Spleen (tissue), 11 donors: ENCODE measurements at regions not wholly inside any gene's neighbourhood (a gene's known extent, or its start where the extent isn't known, plus 50 kb on each side); places are given as distances from the start of the nearest gene placed in this dataset.

Experiments
- DNase-seq: peaks from one replicate; pipeline ENCODE4 v3.0.0-alpha.2; 2020
- H3K27ac ChIP-seq, 8 donors: fragments of 200-600 bp; sonication (generic) in 7 of 8; 1 replicate in 4 of 8; 2 replicates in 4 of 8; pipeline versions ENCODE4 v1.5.0 to v1.8.0; 2016 to 2021; ENCODE audit warnings: inconsistent platforms in 4 of 8, mild to moderate bottlenecking in 4 of 8, moderate library complexity in 1 of 8
- H3K27me3 ChIP-seq, 7 donors: fragments of 200-600 bp; sonication (generic) in 6 of 7; replicated peaks in 1 of 7; 1 replicate in 4 of 7; 2 replicates in 3 of 7; pipeline versions ENCODE4 v1.5.0 to v1.8.0; 2016 to 2021; ENCODE audit warnings: inconsistent platforms in 3 of 7, mild to moderate bottlenecking in 1 of 7
- H3K36me3 ChIP-seq, 6 donors: fragments of 200-600 bp; sonication (generic) in 5 of 6; 1 replicate in 4 of 6; 2 replicates in 2 of 6; pipeline versions ENCODE4 v1.5.0 to v1.8.0; 2016 to 2021; ENCODE audit warnings: inconsistent platforms in 2 of 6
- H3K4me1 ChIP-seq, 6 donors: fragments of 200-600 bp; sonication (generic) in 5 of 6; 1 replicate in 3 of 6; 2 replicates in 3 of 6; pipeline versions ENCODE4 v1.5.0 to v1.8.0; 2016 to 2021; ENCODE audit warnings: inconsistent platforms in 3 of 6
- H3K4me3 ChIP-seq, 8 donors: fragments of 200-600 bp; sonication (generic) in 7 of 8; 1 replicate in 4 of 8; 2 replicates in 4 of 8; pipeline versions ENCODE4 v1.5.0 to v1.8.0; 2016 to 2021; ENCODE audit warnings: inconsistent platforms in 4 of 8, mild to moderate bottlenecking in 4 of 8, moderate library complexity in 2 of 8
- H3K9me3 ChIP-seq, 8 donors: fragments of 200-600 bp; sonication (generic) in 7 of 8; 1 replicate in 4 of 8; 2 replicates in 4 of 8; pipeline versions ENCODE4 v1.5.0 to v1.8.0; 2016 to 2021; ENCODE audit warnings: inconsistent platforms in 4 of 8
- CTCF ChIP-seq, 11 experiments: fragments of 200-600 bp in 7 of 11; fragments of 450-650 bp in 4 of 11; sonication (generic) in 4 of 11; IDR thresholded peaks in 8 of 11; conservative IDR thresholded peaks in 3 of 11; 1 replicate in 7 of 11; 2 replicates in 4 of 11; pipeline versions ENCODE4 v1.4.0 to v1.8.0; 2016 to 2021; ENCODE audit warnings: antibody characterized with exemption in 11 of 11, inconsistent platforms in 4 of 11, mild to moderate bottlenecking in 1 of 11
- POLR2A ChIP-seq, 3 donors: fragments of 450-650 bp; IDR thresholded peaks; one replicate each; pipeline ENCODE4 v1.5.1; 2017; ENCODE audit warnings: antibody characterized with exemption in 3 of 3, mild to moderate bottlenecking in 1 of 3
- POLR2AphosphoS5 ChIP-seq, 3 donors: sonication (generic); formaldehyde crosslinking; IDR thresholded peaks; one replicate each; pipeline ENCODE4 v1.5.1; 2017; ENCODE audit warnings: antibody characterized with exemption in 3 of 3
- WGBS, 5 donors: extraction: QIAGEN DNeasy Blood & Tissue Kit in 3 of 5; methylation state at CpG; one replicate each; pipeline versions ENCODE4 v1.1.5 to v1.1.7; 2013 to 2018; 5-methylcytosine and 5-hydroxymethylcytosine counted together
- intact Hi-C: fragments of 100-400 bp; cut with DNase I; formaldehyde crosslinking; loops from one replicate; pipeline ENCODE4 v1.15.0; 2023; ENCODE audit warnings: low total_unique reads
- donor health status: healthy with polysubstance abuse.
- donor health status: DM: no; HTN: no; CAD: no; lungs with moderate emphysema.
- donor health status: DM: no; HTN: no; CAD: no.
- donor health status: Bipolar disorder and iron deficiency.
- donor health status: healthy.
- donor health status: DM: no; HTN: no; CAD: no.
- donor health status: DM: yes; HTN: yes; CAD: no.

GRCh38 chr9:107878462-107878861 is 388.9 kb upstream of the KLF4 start:
- intact Hi-C loops: no loop called here
- no peaks in the 10 kb centered on the region for H3K36me3 ChIP-seq
- no peak overlapping the region for H3K4me3 ChIP-seq
- peaks cover 19 to 42% (median 27%) of the 10 kb centered on the region in 6 donors for H3K4me1 ChIP-seq
- no peaks in the 10 kb centered on the region for H3K9me3 ChIP-seq
- H3K27me3 ChIP-seq: no peaks in the 10 kb centered on the region
- TF ChIP-seq POLR2AphosphoS5 (IDR thresholded peaks at IDR 0.05): no peak
- no peak for TF ChIP-seq CTCF (IDR thresholded peaks at IDR 0.05 in 8 of 11, conservative IDR thresholded peaks at IDR 0.05 in 3 of 11)
- no peak for TF ChIP-seq POLR2A (IDR thresholded peaks at IDR 0.05)
- WGBS, 5 donors: 85 to 96% (median 88%) methylated on average over 2 of the region's 2 CpGs
- H3K27ac ChIP-seq: no peak overlapping the region
- no peak for DNase-seq

DNA sequence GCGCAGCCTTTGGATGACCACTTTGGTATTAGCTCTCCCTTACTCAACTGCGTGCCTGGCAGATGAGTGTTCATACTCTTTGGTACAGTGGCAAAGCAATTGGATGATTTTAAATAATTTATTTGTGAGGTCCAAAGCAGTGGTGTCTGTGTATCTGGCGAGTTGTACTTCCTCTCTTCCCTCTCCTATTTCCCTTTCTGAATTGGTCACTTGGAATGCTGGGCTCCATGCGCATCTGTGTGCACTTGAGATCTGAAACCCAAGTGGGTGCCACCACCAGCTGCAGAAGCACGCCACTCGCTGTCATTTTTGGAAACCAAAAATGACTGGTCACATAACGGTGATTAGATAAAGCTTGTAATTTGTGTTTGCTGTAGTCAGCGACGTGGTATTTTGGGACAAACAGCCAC is 386.0 kb upstream of the KLF4 start:
- WGBS, 5 donors: 58 to 75% (median 70%) methylated on average over 9 of the region's 9 CpGs
- no peak for DNase-seq
- H3K9me3 ChIP-seq: no peaks in the 10 kb centered on the region
- peak overlapping the region in 1 of 8 donors; percentile 39 for H3K27ac ChIP-seq
- no peak overlapping the region for H3K4me3 ChIP-seq
- intact Hi-C loops: no loop called here
- peaks cover 19 to 61% (median 25%) of the 10 kb centered on the region in 6 donors for H3K4me1 ChIP-seq
- TF ChIP-seq CTCF (IDR thresholded peaks at IDR 0.05 in 8 of 11, conservative IDR thresholded peaks at IDR 0.05 in 3 of 11) (no peak), POLR2AphosphoS5 (IDR thresholded peaks at IDR 0.05) (no peak), POLR2A (IDR thresholded peaks at IDR 0.05) (no peak)
- no peaks in the 10 kb centered on the region for H3K27me3 ChIP-seq
- H3K36me3 ChIP-seq: no peaks in the 10 kb centered on the region

DNA sequence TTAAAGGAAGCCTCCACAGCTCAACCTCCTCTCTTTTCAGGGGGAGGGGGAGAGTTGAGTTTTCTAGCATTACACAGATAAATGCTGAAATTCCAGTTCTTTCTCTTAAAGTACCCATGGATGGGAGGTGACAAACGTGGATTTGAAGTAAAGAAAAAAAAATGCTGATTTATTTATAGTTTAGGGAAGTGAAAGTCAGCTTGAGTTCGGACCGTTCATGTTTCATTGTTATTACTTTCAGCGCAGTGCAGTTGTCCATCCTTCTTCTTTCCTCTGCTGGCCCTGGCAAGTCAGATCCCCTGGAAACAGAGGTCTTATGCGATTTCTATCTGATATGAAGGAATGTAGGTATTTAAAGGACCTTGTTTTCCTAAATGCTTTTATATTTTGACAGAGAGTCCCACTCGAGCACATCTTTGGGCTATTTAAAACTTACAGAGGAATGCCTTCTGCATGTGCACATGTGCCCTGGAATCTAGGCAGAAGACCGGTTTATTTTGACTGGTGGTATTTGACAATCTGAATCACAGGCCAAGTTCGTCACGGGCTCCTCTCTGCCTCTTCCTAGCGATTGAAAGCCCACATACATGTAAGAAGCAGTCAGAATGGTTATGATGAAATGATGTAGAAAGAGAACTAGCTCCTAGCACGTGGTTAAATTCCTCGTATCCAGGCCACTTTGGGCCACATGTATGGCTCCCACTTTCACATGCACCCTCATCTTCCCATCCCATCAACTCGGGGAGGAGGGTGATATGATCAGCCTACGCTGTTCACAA is 385.2 kb upstream of the KLF4 start:
- Histone ChIP-seq H3K4me3 (peak overlapping the region in 1 of 8 donors; percentile 30), H3K36me3 (no peaks in the 10 kb centered on the region), H3K27me3 (no peaks in the 10 kb centered on the region), H3K9me3 (no peaks in the 10 kb centered on the region), H3K4me1 (peaks cover 19 to 64% (median 25%) of the 10 kb centered on the region in 6 donors), H3K27ac (peak overlapping the region in 3 of 8 donors; percentile 21 to 51 (median 39))
- intact Hi-C loops: no loop called here
- TF ChIP-seq POLR2A (IDR thresholded peaks at IDR 0.05) (no peak), CTCF (IDR thresholded peaks at IDR 0.05 in 8 of 11, conservative IDR thresholded peaks at IDR 0.05 in 3 of 11) (no peak), POLR2AphosphoS5 (IDR thresholded peaks at IDR 0.05) (no peak)
- DNase-seq: no peak
- 49 to 62% (median 52%) methylated on average over 14 of the region's 14 CpGs for WGBS, 5 donors

GRCh38 chr9:107874137-107874536 is 384.6 kb upstream of the KLF4 start:
- H3K27ac ChIP-seq: peak overlapping the region in 3 of 8 donors; percentile 21 to 51 (median 39)
- no peaks in the 10 kb centered on the region for H3K27me3 ChIP-seq
- H3K4me1 ChIP-seq: peaks cover 19 to 69% (median 27%) of the 10 kb centered on the region in 6 donors
- DNase-seq: no peak
- no peak for TF ChIP-seq POLR2A (IDR thresholded peaks at IDR 0.05)
- TF ChIP-seq CTCF (IDR thresholded peaks at IDR 0.05 in 8 of 11, conservative IDR thresholded peaks at IDR 0.05 in 3 of 11): no peak
- no peak for TF ChIP-seq POLR2AphosphoS5 (IDR thresholded peaks at IDR 0.05)
- no peaks in the 10 kb centered on the region for H3K36me3 ChIP-seq
- peak overlapping the region in 1 of 8 donors; percentile 30 for H3K4me3 ChIP-seq
- WGBS, 5 donors: 80 to 95% (median 84%) methylated on average over 3 of the region's 3 CpGs
- H3K9me3 ChIP-seq: no peaks in the 10 kb centered on the region
- intact Hi-C loops: no loop called here
